ENCODE measurements at regions not wholly inside any gene's neighbourhood (a gene's known extent, or its start where the extent isn't known, plus 50 kb on each side); places are given as distances from the start of the nearest gene placed in this dataset.

DNA sequence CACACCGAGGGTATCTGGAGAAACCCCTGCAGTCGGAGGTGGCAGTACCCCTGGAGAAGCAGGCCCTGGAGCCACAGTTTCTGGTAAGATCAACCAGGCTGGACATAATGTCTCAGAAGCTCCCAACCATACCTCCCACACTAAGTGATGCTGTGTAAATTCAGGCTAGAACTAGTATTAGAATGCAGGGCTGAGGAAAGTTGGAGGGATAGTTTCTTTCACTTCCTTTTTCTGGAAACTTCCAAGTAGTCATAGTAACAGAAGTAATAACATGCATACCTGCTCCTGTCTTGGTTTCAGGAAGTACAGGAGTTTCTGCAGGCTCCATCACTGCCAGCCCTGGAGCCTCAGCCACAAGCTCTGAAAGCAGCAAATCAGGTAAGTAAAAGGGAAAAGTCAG, 228.1 kb upstream of the CNTN1 start:
- no peaks in the 10 kb centered on the region for H3K4me1 Mint-ChIP-seq
- no peak overlapping the region for H3K4me2 ChIP-seq
- H3K27me3 ChIP-seq (ENCODE audit: insufficient read depth), result no peaks in the 10 kb centered on the region
- no peak overlapping the region for H3K27ac Mint-ChIP-seq
- peak overlapping the region; percentile 61 for H2AFZ ChIP-seq
- H3K9me3 Mint-ChIP-seq, result no peaks in the 10 kb centered on the region
- no peaks in the 10 kb centered on the region for H4K20me1 ChIP-seq (replicated peaks; ENCODE audit: insufficient read depth)
- no peaks in the 10 kb centered on the region for H3K36me3 ChIP-seq (ENCODE audit: insufficient read depth)
- H3K27me3 Mint-ChIP-seq (ENCODE audit: insufficient read depth, low read depth, poor library complexity), result no peaks in the 10 kb centered on the region
- no peaks in the 10 kb centered on the region for H3K4me1 ChIP-seq (ENCODE audit: insufficient read depth)
- H3K4me3 Mint-ChIP-seq, result no peak overlapping the region
- H3K36me3 Mint-ChIP-seq (ENCODE audit: low read depth), result no peaks in the 10 kb centered on the region
- no peak overlapping the region for H3K27ac ChIP-seq (ENCODE audit: low read depth)
- no peaks in the 10 kb centered on the region for H3K9me2 ChIP-seq (ENCODE audit: insufficient read depth)
- no peak overlapping the region for H3K4me3 ChIP-seq
- no peaks in the 10 kb centered on the region for H3K79me2 ChIP-seq (replicated peaks; ENCODE audit: insufficient read depth)
- DNase-seq (ENCODE audit: low spot score) (no peak), ATAC-seq (no peak)
- TF ChIP-seq, protein P1, sequence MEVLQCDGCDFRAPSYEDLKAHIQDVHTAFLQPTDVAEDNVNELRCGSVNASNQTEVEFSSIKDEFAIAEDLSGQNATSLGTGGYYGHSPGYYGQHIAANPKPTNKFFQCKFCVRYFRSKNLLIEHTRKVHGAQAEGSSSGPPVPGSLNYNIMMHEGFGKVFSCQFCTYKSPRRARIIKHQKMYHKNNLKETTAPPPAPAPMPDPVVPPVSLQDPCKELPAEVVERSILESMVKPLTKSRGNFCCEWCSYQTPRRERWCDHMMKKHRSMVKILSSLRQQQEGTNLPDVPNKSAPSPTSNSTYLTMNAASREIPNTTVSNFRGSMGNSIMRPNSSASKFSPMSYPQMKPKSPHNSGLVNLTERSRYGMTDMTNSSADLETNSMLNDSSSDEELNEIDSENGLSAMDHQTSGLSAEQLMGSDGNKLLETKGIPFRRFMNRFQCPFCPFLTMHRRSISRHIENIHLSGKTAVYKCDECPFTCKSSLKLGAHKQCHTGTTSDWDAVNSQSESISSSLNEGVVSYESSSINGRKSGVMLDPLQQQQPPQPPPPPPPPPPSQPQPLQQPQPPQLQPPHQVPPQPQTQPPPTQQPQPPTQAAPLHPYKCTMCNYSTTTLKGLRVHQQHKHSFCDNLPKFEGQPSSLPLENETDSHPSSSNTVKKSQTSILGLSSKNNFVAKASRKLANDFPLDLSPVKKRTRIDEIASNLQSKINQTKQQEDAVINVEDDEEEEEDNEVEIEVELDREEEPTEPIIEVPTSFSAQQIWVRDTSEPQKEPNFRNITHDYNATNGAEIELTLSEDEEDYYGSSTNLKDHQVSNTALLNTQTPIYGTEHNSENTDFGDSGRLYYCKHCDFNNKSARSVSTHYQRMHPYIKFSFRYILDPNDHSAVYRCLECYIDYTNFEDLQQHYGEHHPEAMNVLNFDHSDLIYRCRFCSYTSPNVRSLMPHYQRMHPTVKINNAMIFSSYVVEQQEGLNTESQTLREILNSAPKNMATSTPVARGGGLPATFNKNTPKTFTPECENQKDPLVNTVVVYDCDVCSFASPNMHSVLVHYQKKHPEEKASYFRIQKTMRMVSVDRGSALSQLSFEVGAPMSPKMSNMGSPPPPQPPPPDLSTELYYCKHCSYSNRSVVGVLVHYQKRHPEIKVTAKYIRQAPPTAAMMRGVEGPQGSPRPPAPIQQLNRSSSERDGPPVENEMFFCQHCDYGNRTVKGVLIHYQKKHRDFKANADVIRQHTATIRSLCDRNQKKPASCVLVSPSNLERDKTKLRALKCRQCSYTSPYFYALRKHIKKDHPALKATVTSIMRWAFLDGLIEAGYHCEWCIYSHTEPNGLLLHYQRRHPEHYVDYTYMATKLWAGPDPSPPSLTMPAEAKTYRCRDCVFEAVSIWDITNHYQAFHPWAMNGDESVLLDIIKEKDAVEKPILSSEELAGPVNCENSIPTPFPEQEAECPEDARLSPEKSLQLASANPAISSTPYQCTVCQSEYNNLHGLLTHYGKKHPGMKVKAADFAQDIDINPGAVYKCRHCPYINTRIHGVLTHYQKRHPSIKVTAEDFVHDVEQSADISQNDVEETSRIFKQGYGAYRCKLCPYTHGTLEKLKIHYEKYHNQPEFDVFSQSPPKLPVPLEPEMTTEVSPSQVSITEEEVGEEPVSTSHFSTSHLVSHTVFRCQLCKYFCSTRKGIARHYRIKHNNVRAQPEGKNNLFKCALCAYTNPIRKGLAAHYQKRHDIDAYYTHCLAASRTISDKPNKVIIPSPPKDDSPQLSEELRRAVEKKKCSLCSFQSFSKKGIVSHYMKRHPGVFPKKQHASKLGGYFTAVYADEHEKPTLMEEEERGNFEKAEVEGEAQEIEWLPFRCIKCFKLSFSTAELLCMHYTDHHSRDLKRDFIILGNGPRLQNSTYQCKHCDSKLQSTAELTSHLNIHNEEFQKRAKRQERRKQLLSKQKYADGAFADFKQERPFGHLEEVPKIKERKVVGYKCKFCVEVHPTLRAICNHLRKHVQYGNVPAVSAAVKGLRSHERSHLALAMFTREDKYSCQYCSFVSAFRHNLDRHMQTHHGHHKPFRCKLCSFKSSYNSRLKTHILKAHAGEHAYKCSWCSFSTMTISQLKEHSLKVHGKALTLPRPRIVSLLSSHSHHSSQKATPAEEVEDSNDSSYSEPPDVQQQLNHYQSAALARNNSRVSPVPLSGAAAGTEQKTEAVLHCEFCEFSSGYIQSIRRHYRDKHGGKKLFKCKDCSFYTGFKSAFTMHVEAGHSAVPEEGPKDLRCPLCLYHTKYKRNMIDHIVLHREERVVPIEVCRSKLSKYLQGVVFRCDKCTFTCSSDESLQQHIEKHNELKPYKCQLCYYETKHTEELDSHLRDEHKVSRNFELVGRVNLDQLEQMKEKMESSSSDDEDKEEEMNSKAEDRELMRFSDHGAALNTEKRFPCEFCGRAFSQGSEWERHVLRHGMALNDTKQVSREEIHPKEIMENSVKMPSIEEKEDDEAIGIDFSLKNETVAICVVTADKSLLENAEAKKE (CRISPR knock-in tag; IDR thresholded peaks at IDR 0.05), result no peak
- H3F3A ChIP-seq (replicated peaks; ENCODE audit: low read depth), result no peaks in the 10 kb centered on the region

DNA sequence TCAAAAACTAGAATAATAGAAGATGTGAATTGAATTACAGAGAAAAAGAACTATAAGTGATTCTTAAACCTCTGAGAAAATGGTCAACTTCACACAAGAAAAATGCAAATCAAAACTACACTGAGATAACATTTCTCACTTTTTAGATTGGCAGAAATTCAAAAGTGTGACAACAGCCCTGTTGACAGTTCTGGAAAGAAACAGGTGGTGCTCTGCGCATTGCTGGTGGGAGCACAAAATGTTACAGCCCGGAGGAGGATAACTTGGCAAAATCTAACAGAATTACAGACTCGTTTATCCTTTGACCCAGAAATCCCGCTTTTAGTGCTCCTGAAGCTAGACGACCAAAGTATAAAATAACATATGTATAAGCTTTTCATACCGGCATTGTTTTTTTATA, 222.5 kb upstream of the CNTN1 start:
- DNase-seq (ENCODE audit: low spot score) (no peak), ATAC-seq (no peak)
- H3K36me3 ChIP-seq (ENCODE audit: insufficient read depth), result no peaks in the 10 kb centered on the region
- H3K4me2 ChIP-seq, result no peak overlapping the region
- peaks cover 20% of the 10 kb centered on the region; the same call in 2 of the 3 replicates for H3K4me1 Mint-ChIP-seq
- no peak overlapping the region for H2AFZ ChIP-seq
- no peaks in the 10 kb centered on the region for H4K20me1 ChIP-seq (replicated peaks; ENCODE audit: insufficient read depth)
- H3K4me3 ChIP-seq, result no peak overlapping the region
- peaks cover 24% of the 10 kb centered on the region for H3K4me1 ChIP-seq (ENCODE audit: insufficient read depth)
- no peak overlapping the region for H3K27ac Mint-ChIP-seq
- no peaks in the 10 kb centered on the region for H3K36me3 Mint-ChIP-seq (ENCODE audit: low read depth)
- H3K4me3 Mint-ChIP-seq, result no peak overlapping the region
- no peak overlapping the region for H3K27ac ChIP-seq (ENCODE audit: low read depth)
- no peaks in the 10 kb centered on the region for H3F3A ChIP-seq (replicated peaks; ENCODE audit: low read depth)
- no peaks in the 10 kb centered on the region for H3K79me2 ChIP-seq (replicated peaks; ENCODE audit: insufficient read depth)
- H3K9me2 ChIP-seq (ENCODE audit: insufficient read depth), result no peaks in the 10 kb centered on the region
- H3K27me3 ChIP-seq (ENCODE audit: insufficient read depth), result no peaks in the 10 kb centered on the region
- no peak for TF ChIP-seq NANOG (IDR thresholded peaks at IDR 0.05; ENCODE audit: borderline replicate concordance)
- TF ChIP-seq STAT1 (IDR thresholded peaks at IDR 0.05; ENCODE audit: unreplicated experiment), result no peak
- TF ChIP-seq, protein P2, sequence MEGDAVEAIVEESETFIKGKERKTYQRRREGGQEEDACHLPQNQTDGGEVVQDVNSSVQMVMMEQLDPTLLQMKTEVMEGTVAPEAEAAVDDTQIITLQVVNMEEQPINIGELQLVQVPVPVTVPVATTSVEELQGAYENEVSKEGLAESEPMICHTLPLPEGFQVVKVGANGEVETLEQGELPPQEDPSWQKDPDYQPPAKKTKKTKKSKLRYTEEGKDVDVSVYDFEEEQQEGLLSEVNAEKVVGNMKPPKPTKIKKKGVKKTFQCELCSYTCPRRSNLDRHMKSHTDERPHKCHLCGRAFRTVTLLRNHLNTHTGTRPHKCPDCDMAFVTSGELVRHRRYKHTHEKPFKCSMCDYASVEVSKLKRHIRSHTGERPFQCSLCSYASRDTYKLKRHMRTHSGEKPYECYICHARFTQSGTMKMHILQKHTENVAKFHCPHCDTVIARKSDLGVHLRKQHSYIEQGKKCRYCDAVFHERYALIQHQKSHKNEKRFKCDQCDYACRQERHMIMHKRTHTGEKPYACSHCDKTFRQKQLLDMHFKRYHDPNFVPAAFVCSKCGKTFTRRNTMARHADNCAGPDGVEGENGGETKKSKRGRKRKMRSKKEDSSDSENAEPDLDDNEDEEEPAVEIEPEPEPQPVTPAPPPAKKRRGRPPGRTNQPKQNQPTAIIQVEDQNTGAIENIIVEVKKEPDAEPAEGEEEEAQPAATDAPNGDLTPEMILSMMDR (conservative IDR thresholded peaks at IDR 0.05; ENCODE audit: low read depth in 2 of 2), result no peak
- no peak for TF ChIP-seq EZH2phosphoT487 (IDR thresholded peaks at IDR 0.05; ENCODE audit: unreplicated experiment)
- TF ChIP-seq ZNF114 (CRISPR knock-in tag; IDR thresholded peaks at IDR 0.05), result no peak
- TF ChIP-seq, protein P3, sequence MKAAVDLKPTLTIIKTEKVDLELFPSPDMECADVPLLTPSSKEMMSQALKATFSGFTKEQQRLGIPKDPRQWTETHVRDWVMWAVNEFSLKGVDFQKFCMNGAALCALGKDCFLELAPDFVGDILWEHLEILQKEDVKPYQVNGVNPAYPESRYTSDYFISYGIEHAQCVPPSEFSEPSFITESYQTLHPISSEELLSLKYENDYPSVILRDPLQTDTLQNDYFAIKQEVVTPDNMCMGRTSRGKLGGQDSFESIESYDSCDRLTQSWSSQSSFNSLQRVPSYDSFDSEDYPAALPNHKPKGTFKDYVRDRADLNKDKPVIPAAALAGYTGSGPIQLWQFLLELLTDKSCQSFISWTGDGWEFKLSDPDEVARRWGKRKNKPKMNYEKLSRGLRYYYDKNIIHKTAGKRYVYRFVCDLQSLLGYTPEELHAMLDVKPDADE (IDR thresholded peaks at IDR 0.05), result no peak
- no peak for TF ChIP-seq JUNB (IDR thresholded peaks at IDR 0.05; ENCODE audit: unreplicated experiment)
- no peaks in the 10 kb centered on the region for H3K9me3 Mint-ChIP-seq
- peaks cover 2% of the 10 kb centered on the region for H3K27me3 Mint-ChIP-seq (ENCODE audit: insufficient read depth, low read depth, poor library complexity)

Data from GM23338 (cell line).